Kidney glomerular epithelial cell (primary cell): ENCODE measurements at regions not wholly inside any gene's neighbourhood (a gene's known extent, or its start where the extent isn't known, plus 50 kb on each side); places are given as distances from the start of the nearest gene placed in this dataset.

Experiments
- DNase-seq: peaks from one replicate; lab custom pipeline; 2025; lab: John Stamatoyannopoulos, UW

GRCh38 chr4:3715855-3716630, 50.1 kb upstream of the ADRA2C start:
- DNase-seq = no peak

GRCh38 chr4:3715061-3715854, 50.9 kb upstream of the ADRA2C start:
- DNase-seq = no peak

GRCh38 chr4:3714642-3715001, 51.6 kb upstream of the ADRA2C start:
- DNase-seq = no peak

DNA sequence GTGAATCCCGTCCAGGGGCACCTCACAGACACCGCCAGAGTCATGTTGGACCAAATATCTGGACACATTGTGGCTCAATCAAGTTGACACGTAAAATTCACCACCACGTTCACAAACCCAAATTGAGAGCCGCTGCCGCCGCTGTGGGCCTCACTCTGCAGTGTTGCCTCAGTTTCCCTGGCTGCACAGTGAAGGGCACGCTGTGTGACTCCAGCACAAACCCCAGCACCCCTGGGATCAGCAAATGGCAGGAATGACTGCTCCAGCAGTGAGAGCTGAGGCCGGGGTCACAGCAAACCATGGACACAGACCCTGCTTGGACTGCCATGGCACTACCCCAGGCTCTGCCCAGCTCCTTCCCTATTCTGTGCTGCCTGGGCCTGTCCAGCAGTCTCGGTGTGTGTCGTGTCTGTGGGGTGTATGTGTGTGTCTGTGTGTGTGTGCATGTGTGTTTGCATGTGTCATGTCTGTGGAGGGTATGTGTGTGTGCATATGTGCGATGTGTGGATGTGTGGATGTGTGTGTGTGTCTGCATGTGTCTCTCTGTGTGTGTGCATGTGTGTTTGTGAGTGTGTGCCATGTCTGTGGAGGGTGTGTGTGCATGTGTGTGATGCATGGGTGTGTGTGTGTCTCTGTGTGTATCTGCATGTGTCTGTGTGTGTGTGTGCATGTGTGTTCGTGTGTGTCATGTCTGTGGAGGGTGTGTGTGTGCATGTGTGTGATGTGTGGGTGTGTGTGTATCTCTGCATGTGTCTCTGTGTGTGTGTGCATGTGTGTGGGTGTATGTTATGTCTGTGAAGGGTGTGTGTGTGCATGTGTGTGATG, 52.2 kb upstream of the ADRA2C start:
- DNase-seq = no peak

GRCh38 chr4:3713346-3713745, 52.8 kb upstream of the ADRA2C start:
- no peak for DNase-seq

- DNase-seq = no peak
Measured at GRCh38 chr4:3712936-3713335, 53.2 kb upstream of the ADRA2C start.

DNA sequence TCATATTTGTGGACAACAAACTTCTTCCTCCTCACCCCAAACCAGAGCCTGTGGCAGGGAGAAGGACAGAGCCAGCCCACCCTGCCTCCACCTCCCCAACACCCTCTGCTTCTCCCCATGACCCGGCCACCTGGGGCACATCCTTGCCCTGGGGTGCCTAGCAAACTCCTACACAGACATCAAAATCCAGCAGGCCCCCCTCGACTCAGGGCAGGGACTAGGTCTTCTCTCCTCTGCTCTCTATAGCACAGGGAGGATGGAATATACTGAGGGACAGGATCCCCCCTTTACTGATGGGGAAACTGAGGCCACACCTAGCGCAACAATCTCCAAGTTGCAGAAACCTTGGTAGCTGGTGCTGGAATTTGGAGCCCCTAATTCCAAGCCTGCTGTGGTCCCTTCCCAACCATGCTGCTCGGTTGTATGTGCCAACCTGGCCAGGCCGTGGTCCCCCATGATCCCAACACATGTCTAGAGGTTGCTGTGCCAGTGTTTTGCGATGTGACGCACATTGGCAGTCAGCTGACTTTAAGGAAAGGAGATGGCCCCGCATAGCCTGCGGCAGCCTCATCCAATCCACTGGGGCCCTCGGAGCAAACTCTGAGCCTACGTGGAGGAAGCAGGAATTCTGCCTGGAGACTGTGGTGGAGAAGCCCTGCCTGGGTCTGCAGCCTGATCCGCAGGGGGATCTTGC, 53.9 kb upstream of the ADRA2C start:
- DNase-seq = no peak

- DNase-seq = no peak
Measured at GRCh38 chr4:3711183-3712111, 54.7 kb upstream of the ADRA2C start.

- peak; percentile 79 for DNase-seq
Measured at GRCh38 chr4:3710451-3711182, 55.6 kb upstream of the ADRA2C start.

DNA sequence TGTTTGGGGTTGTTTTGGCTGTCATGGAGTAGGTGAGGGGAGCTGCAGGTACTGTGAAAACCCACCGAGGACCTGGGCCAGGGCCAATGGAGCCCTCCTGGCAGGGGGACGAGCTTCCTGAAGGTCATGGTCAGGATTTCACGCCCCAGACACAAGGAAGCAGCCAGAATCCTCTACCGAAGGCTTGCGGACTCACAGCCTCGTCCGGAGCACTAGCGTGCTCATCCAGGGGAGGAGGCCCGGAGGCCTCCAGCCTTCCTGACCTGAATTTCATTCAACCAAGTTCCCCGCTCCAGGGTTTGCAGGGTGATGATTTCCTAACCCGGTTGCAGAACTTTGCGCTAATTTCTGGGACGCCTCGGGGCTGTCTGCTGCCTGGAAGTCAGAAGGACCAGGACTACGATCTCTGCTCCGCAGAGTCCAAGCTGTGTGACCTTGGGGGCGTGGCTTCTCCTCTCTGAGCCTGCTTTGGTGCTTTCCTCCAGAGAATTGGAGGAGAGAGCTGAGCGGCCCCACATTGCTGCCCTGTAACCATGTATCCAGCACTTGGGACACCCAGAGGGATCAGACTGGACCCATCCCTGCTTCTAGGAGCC, 56.2 kb upstream of the ADRA2C start:
- DNase-seq = no peak

DNA sequence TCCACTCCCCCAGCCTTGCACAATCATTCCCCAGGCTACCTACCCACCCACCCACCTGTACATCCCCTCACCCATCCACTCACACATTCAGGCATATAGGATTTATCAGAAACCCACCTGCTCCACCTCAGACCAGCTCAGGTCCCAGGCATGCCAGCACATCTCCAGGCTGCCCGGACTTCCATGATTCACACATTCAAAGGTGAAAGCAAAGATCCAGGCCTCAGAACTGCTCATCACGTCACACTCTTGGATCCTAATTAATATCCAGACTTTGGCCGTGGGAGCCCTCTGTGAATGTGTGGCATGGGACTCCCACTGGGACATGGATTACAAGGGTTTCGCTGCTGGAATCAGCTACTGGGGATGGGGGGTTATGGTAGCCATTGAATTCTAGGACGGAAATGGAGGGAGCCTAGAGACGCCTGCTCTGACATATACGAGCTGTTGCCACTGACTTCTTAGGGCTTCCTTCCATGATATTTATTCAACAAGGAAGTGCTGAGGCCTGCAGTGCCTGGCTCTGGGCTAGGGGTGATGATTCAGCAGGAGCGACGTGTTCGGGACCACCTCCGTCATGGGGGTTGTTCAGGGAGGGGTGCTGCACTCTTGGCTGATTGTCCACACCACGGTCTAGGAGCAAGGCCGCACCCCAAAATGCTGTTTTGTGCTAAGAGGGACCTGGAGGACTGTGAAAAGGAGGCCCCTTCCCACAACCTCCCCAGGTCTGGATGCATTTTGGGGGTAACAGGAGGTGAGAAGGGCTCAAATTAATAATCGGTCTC, 56.9 kb upstream of the ADRA2C start:
- DNase-seq = no peak

GRCh38 chr4:3708611-3709010, 57.6 kb upstream of the ADRA2C start:
- DNase-seq = no peak

DNA sequence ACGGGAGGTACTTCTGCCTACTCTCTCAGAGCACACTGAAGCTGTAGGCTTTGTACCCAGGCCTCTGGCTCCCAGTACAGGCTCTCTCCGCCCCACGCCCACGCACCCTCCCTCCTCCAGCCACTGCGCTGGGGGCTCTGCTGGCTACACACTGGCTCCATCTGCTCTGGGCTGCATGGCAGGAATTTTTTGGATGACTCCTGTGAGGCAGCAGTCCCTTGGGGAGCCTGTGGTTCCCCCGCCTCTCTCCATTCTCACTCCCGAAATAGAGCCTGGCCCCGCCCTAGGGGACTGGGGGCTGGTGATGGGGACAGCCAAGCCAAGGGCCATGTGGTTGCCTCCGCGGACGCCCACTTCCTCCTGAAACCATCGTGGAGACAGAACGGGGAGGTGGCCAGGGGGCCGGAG, 58.1 kb upstream of the ADRA2C start:
- no peak for DNase-seq

- DNase-seq = peak; percentile 20
Measured at GRCh38 chr4:3707423-3708102, 58.6 kb upstream of the ADRA2C start.

DNA sequence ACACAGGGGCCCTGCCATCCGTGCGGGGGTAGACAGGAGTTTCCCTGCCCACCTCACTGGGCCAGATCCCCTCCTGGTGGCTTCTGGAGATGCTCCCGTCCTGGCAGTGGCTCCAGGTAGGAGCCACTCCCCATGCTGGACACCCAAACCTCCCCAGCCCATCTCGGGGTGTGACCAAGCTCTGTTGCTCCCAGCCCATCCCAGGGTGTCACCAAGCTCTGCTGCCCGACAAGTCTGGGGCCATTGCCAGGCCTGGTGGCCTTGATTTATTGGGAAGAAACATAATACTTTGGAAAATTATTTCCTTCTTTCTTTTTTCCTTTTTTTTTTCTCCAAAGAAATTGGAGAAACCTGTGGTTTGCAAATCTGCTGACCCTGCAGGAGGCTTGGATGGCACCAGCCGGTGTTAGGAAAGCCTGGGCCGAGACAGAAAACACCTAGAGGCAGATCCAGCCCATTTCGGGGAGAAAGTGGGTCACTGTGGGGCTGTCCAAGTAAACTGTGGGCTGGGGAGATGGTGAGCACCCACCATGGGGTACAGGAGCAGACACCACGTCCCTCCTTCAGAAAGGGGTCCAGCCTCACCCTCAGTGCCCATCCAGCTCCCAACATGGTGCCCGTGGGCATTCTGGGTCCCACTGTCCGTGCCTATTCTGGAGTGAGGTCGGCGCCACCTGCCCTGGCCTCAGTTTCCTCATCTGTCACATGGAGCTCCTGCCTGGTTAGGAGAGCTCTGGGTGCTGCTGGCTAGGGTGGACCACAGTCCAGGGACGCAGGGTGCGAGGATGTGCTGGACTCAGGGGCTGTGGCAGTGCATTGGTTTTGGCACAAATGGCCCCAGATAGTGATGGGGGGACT, 59.4 kb upstream of the ADRA2C start:
- DNase-seq = no peak

DNA sequence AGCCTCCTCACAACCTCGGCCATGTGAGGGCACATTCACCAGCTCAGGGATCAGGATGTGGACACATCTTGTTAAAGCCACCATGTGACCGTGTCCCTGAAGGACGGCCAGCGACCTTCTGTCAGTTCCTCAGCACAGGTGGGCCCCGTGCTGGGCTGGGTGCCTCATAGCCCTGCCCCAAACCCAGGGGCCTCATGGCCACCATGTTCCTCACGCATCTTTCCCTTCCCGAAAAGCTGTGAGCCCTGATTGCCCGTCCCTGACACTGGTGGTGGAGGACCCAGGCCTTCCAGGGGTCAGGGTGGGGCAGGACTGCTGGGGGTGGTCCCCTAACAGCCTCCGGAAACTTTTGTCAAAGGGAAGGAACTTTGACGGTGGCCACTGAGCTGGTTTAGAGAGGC, 60.1 kb upstream of the ADRA2C start:
- DNase-seq = no peak

- DNase-seq = no peak
Measured at GRCh38 chr4:3705236-3705987, 60.8 kb upstream of the ADRA2C start.
